ENCODE measurements at regions not wholly inside any gene's neighbourhood (a gene's known extent, or its start where the extent isn't known, plus 50 kb on each side); places are given as distances from the start of the nearest gene placed in this dataset.

- TF ChIP-seq POLR2A (IDR thresholded peaks at IDR 0.05) (no peak), CTCF (IDR thresholded peaks at IDR 0.05 in 4 of 5, conservative IDR thresholded peaks at IDR 0.05 in 1 of 5) (no peak)
These were observed 358.0 kb upstream of the PCSK5 start for GRCh38 chr9:75532233-75533050.
